NCI-H187 (cell line): ENCODE measurements at regions not wholly inside any gene's neighbourhood (a gene's known extent, or its start where the extent isn't known, plus 50 kb on each side); places are given as distances from the start of the nearest gene placed in this dataset.

Source experiments
- DNase-seq, 2 experiments: peaks; one replicate each; lab custom pipeline; 2025; lab: John Stamatoyannopoulos, UW

GRCh38 chrX:6778544-6779503 is 243.9 kb upstream of the VCX3A start:
- DNase-seq: no peak

DNA sequence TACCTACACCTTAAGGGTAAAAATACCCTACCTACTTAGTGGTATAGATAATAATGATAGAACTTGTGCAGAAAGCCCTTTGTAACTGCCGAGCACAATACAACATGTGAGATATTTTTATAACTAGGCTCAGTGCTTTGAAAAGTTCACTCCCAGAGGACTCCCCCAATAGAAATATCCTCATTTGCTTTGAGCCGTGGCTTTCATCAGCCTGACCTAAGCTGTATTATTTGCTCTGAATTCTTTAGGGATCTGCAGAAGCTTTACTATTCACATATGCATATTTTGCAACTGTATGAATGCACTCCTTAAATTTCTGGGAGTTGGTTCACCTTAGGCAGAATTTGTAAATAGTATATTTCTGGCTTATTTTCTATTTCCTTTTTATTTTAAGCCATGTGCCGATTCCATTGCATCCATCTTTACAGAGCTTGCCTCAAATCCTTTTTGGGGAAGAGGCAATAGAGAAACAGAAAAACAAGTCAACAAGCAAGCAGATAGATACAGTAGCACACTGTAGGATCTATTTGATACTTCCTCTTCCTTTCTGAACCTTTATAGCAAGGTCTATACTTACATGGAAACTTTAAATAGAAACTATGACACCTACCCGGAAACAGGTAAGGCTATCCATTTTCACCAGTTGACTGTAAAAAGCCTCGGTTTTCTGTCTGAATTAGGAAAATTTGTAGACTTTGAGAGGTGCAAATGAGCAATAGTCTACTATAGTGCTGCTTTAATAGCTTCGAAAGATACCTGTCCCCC is 242.5 kb upstream of the VCX3A start:
- DNase-seq: no peak

GRCh38 chrX:6770936-6771335 is 236.0 kb upstream of the VCX3A start:
- no peak for DNase-seq

- peak; percentile 19 to 36 for DNase-seq
These were observed 234.0 kb upstream of the VCX3A start for GRCh38 chrX:6768881-6769280.

DNA sequence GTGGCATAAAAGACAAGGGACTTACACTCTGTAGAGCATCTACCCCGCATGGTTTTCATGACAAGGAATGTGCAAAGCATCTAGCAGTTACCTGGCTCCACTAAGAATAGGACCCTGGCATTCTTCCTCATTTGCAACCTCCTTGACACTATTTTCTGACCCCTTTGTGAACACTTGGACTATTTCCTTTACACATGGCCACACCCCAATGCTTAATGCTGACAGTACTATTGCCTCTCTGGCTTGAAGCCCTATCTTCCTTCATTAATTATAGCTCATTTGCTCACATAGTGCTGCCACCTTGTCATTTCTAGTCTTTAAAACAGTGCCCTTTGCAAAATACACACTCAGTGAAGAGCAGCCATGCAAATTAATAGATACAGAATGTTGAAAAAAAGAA is 226.3 kb upstream of the VCX3A start:
- no peak for DNase-seq

DNA sequence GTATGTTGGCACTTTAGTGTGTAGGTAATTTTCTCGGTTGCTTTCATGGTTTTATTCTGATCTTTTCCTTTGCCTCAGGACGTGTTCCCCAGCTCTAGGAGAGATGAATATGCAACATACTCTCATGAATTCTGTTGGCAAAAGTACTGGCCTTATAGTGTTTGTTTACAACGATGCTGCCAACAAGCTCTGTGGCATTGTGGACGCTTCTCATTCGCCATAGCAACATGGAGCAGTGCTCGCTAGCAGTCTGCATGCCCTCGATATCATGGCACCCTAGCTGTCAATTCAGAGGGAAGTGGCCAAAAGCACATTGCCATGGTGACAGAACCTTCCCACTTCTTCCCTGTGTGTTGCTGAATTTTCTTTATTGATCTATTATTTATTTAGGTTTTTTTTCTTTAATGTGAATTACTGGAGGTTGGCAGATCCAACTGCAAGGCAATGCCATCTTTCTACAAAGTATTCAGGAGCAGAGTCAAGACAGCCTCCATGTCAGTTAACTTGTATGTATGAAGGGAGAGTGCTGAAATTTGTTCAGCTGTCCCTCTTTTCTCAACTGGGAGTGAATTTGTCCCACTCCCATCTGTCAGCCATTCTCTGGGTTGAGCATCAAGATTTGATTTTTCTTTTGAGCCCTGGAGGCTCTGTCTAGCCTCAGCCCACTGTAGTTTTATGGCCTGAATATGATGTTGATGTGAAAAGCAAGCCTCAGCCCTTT is 224.9 kb upstream of the VCX3A start:
- no peak for DNase-seq

DNA sequence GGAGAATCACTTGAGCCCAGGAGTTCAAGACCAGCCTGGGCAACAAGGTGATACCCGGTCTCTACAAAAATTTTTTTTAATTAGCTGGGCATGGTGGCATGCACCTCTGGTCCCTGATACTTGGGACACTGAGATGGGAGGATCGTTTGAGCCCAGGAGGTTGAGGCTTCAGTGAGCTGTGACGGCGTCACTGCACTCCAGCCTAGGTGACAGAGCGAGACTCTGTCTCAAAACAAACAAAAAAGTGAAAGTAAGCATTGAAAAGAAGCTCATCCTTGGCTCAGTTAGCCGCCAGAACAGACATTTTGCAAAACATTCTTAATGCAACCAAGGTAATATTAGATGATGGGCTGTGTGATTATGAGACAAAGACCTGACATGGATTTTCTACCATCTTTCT is 223.3 kb upstream of the VCX3A start:
- no peak for DNase-seq

GRCh38 chrX:6757631-6758030 is 222.7 kb upstream of the VCX3A start:
- no peak for DNase-seq

- no peak for DNase-seq
These were observed 213.7 kb upstream of the VCX3A start for GRCh38 chrX:6748595-6748994.

DNA sequence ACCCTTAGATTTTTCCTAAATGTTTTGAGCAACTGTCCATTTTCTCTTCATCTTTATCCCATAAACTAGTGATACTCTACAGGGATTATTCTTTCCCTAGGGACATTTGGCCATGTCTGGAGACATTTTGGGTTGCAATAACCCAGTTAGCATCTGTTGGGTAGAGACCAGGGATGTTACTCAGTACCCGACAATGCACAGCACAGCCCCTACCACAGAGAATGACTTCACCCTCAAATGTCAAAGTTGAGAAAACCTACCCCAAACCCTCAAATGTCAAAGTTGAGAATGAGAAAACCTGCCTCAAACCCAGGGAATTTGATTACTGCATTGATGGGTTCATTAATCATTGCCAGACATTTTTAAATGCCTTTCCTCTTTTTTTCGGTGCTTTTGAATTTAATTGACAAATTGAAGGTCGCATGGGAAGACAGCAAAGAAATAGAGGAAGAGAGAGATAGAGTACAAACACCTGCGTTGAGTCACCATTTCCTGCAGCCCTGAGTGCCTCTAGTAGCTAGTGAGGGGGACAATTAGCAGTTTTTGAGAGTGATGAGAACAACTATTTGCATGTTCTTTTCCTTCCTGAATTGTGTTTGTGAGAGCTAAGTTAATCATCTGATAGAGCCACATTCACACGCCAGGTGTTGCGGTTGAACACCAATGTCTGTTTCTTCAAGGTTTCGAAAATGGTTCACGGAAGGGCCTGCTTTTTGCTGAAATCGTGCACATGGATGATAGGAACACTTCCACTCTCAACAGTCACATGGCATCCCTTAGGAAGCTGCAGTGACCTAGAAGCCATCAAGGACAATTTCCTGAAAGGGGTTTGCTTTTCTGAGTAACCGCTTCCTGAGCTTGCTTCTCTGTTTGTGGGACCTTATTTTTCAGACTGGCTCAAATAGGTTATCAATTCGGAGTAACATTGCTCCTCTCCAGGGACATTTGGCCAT is 203.9 kb upstream of the VCX3A start:
- no peak for DNase-seq

DNA sequence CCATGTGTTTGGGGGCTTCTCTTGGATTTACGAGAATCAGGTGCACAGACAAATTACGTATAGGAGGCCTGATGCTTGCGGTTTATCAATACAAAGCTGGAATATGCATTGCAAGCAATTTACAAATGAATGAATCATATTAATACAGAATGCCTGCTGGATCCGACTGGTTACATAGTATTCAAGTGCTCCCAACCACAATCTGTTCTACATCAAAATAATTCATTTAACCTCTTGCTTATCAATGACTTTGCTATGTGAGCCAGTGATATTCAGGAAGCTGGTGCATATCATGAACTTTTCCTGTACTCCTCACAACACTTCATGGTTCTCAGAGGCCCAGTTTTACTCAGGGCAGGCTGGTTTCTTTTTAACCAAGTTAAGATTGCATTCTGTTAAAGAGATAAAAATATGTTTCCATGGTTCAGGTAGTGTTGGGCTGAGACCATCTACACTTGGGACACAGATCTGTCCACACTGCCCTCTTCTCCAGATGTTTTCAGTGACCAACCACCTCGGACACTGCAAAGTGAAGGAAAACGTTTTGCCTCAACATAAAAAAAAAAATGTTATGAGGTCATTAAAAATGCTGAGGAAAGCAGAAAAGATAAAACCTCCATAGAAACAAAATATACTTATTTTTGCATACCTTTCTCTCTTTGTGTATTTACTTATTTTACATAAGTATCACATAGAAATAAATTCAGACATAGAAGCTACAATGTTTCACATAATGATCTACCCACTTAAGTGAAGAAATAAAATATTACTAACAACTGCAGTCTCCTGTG is 200.1 kb upstream of the VCX3A start:
- no peak for DNase-seq

- DNase-seq: no peak
These were observed 197.2 kb upstream of the VCX3A start for GRCh38 chrX:6732101-6732500.

GRCh38 chrX:6729626-6730025 is 194.7 kb upstream of the VCX3A start:
- no peak for DNase-seq

DNA sequence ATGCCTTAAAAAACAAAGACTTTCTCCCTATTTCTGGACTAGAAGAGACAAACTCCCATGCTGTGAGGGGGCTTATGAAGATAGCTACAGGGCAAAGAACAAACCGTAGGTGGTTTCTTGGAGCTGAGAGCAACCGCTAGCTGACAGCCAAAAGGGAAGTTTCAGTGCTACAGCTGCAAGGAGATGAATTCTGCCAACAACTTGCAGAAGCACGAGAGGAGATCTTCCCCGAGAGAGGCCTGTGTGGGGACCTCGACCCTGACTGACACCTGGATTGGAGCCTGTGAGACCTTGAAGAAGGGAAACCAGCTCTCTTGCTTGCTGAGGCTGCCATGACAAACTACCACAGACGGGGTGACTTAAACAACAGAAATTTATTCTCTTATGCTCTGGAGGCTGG is 183.8 kb upstream of the VCX3A start:
- DNase-seq: no peak

DNA sequence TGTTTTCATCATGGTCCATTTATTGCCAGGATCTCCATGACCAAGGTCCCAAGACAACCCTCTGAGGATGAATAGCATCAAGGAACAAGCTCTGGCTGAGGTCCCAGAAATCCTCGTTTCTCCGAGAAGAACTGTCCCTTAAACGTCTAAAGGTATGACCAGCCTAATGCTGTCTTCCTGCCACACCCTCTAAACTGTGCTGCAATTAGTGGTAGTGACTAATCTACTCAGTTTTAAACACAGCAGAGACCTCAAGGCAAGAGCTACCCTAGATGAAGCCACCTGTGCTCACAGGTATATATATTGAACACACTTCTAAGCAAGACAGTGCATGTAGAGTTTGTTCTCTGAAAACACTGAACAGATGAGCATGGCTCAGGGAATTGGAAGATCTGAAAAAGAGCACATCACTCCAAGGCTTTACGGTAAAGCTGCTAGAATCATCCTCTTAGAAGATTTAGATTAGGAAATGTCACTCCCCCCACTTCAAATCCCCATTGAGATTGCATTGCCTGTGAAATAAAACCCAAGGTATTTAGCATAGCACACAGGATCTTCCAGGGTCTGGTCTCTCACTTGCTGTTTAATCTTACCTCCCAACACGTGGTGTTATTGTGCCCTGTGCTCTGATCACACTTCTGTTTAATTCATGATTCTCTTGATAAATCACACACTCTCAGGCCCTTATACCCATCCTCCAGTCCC is 173.9 kb upstream of the VCX3A start:
- no peak for DNase-seq

- DNase-seq: no peak
These were observed 173.1 kb upstream of the VCX3A start for GRCh38 chrX:6708041-6708440.

GRCh38 chrX:6707497-6707896 is 172.6 kb upstream of the VCX3A start:
- DNase-seq: no peak

DNA sequence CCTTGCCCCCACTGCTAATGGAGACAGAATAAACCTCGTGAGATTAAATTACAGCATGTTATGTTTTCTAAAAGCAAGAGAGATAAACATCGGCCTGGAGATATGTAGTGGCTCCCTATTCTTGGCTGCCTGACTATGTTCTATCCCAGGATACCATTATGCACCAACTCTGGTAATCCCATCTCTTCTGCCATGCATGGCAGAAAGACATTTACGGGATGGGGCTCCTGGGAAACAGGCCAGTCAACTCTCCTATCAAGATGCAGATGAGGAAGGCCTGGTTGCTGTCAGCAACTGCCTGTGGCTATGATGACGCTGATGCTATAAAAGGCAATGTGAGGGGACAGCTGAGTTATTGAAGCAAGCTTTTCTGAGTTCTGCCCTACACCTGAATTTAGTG is 166.2 kb upstream of the VCX3A start:
- no peak for DNase-seq

DNA sequence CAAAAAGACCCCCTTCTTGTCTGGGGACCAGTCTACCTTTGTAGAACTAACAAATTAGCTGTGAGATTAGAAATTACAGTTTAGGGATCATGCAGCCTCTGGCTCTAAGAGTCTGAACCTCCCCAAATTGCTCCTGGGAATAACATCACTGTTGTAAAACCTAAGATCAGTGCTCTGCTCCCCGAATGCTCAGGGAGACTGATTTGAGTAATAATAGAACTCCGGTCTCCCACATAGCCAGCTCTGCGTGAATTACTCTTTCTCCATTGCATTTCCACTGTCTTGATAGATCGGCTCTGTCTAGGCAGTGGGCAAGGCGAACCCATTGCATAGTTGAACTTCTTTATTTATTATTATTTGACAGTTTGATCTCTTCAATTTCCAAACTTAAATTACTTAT is 160.8 kb upstream of the VCX3A start:
- no peak for DNase-seq

DNA sequence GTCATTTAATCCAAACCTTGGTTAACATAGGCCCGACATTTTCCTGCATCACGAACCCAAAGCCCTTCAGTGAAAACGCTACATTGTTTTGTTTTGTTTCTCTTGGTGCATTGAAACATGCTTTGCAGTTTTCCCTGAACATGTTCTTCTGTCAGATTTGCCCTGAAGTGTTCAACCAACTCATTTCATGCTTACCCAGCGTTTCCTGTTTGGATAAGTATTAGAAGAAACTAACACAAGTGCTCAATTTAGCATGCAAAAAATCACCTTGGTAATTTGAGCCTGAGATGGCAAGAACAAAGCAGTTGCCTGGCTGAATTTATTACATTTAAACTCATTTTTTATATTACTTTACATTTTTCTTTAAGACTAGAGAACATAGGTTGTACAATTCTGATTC is 160.1 kb upstream of the VCX3A start:
- no peak for DNase-seq
